Hypothalamus (tissue), 51 donors: ENCODE measurements at regions not wholly inside any gene's neighbourhood (a gene's known extent, or its start where the extent isn't known, plus 50 kb on each side); places are given as distances from the start of the nearest gene placed in this dataset.

Source experiments
- DNase-seq, 51 donors: peaks; one replicate each; lab custom pipeline; 2025; lab: John Stamatoyannopoulos, UW

GRCh38 chr20:24283186-24283585 is 186.2 kb upstream of the SYNDIG1 start:
- DNase-seq: no peak

- no peak for DNase-seq
These were observed 192.2 kb upstream of the SYNDIG1 start for GRCh38 chr20:24277196-24277595.

GRCh38 chr20:24275946-24276705 is 193.3 kb upstream of the SYNDIG1 start:
- DNase-seq: no peak

- no peak for DNase-seq
These were observed 196.2 kb upstream of the SYNDIG1 start for GRCh38 chr20:24273251-24273650.

- no peak for DNase-seq
These were observed 208.1 kb upstream of the SYNDIG1 start for GRCh38 chr20:24261351-24261750.

- no peak for DNase-seq
These were observed 212.3 kb upstream of the SYNDIG1 start for GRCh38 chr20:24257171-24257570.

- no peak for DNase-seq
These were observed 213.1 kb upstream of the SYNDIG1 start for GRCh38 chr20:24256307-24256706.

- DNase-seq: no peak
These were observed 214.9 kb upstream of the SYNDIG1 start for GRCh38 chr20:24254480-24254879.

- DNase-seq: no peak
These were observed 216.1 kb upstream of the SYNDIG1 start for GRCh38 chr20:24253321-24253720.

- no peak for DNase-seq
These were observed 224.3 kb upstream of the SYNDIG1 start for GRCh38 chr20:24245094-24245493.

GRCh38 chr20:24242763-24243162 is 226.7 kb upstream of the SYNDIG1 start:
- no peak for DNase-seq

- DNase-seq: no peak
These were observed 228.0 kb upstream of the SYNDIG1 start for GRCh38 chr20:24241466-24241865.

GRCh38 chr20:24236963-24237362 is 232.5 kb upstream of the SYNDIG1 start:
- DNase-seq: no peak

GRCh38 chr20:24236201-24236600 is 233.2 kb upstream of the SYNDIG1 start:
- peak in 1 of 51 donors; percentile 7 for DNase-seq

GRCh38 chr20:24235296-24236175 is 233.9 kb upstream of the SYNDIG1 start:
- DNase-seq: peak in 2 of 51 donors; percentile 2 to 38

GRCh38 chr20:24227600-24227999 is 239.0 kb upstream of the GGTLC1 start:
- no peak for DNase-seq

- DNase-seq: no peak
These were observed 223.9 kb upstream of the GGTLC1 start for GRCh38 chr20:24212494-24212893.

- no peak for DNase-seq
These were observed 223.4 kb upstream of the GGTLC1 start for GRCh38 chr20:24211972-24212371.

- no peak for DNase-seq
These were observed 221.8 kb upstream of the GGTLC1 start for GRCh38 chr20:24210356-24210755.

GRCh38 chr20:24208652-24209051 is 220.1 kb upstream of the GGTLC1 start:
- no peak for DNase-seq

- no peak for DNase-seq
These were observed 219.3 kb upstream of the GGTLC1 start for GRCh38 chr20:24207803-24208300.

- no peak for DNase-seq
These were observed 218.4 kb upstream of the GGTLC1 start for GRCh38 chr20:24206995-24207394.
